Right atrium auricular region (tissue), 2 donors: ENCODE measurements at regions not wholly inside any gene's neighbourhood (a gene's known extent, or its start where the extent isn't known, plus 50 kb on each side); places are given as distances from the start of the nearest gene placed in this dataset.
A peak's percentile ranks its signal among the peaks of the same experiment; 100 is the strongest.

ENCODE experiments used
- DNase-seq: peaks from one replicate; pipeline ENCODE4 v3.0.0-alpha.2; 2019; ENCODE audit warnings: low spot score
- H3K27ac ChIP-seq, 2 donors: fragments of 200-600 bp; sonication (generic); 1 replicate in 1 of 2; 2 replicates in 1 of 2; pipeline ENCODE4 v1.5.1; 2016 to 2019
- H3K27me3 ChIP-seq, 2 donors: fragments of 200-600 bp; sonication (generic); one replicate each; pipeline versions ENCODE4 v1.5.1 to v1.6.0; 2017 to 2019
- H3K36me3 ChIP-seq: fragments of 200-600 bp; sonication (generic); one replicate; pipeline ENCODE4 v1.5.1; 2016
- H3K4me1 ChIP-seq, 2 donors: fragments of 200-600 bp; sonication (generic); one replicate each; pipeline versions ENCODE4 v1.5.1 to v1.6.0; 2017 to 2019
- H3K4me3 ChIP-seq, 2 donors: fragments of 200-600 bp; sonication (generic); 1 replicate in 1 of 2; 2 replicates in 1 of 2; pipeline ENCODE4 v1.5.1; 2017 to 2019; ENCODE audit warnings: mild to moderate bottlenecking in 1 of 2, moderate library complexity in 1 of 2
- H3K9me3 ChIP-seq, 2 donors: fragments of 200-600 bp; sonication (generic); one replicate each; pipeline ENCODE4 v1.5.1; 2019
- TF ChIP-seq, protein P1 (sequence below), 2 donors: fragments of 200-600 bp; sonication (generic); IDR thresholded peaks; one replicate each; pipeline ENCODE4 v1.5.1; 2019; ENCODE audit warnings: antibody characterized with exemption in 2 of 2

DNA sequence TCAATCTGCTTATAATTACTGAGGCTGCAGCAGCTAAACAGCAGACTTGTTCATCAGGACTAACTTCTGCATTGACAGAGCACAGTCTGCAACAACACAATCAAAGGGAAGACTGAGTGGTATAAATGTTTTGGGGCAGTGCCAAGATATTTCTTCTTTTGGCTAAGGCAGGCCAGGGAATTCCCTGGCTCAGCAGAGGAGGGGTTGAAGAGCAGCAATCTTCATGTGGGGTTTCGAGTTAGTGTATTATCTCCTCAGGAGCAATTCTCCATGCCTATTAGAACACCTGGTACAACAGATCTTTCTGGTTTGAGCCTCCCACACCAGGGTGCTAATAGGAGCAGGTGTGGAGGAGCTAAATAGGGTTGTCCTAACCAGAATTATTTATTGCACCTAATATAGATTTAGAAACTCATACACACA lies 103.0 kb upstream of the STK17B start:
- no peak overlapping the region for H3K27ac ChIP-seq
- H3K36me3 ChIP-seq: peaks cover 4% of the 10 kb centered on the region
- no peaks in the 10 kb centered on the region for H3K27me3 ChIP-seq
- peaks cover 0 to 15% of the 10 kb centered on the region in 2 donors for H3K4me1 ChIP-seq
- H3K4me3 ChIP-seq: no peak overlapping the region
- TF ChIP-seq, protein P1, sequence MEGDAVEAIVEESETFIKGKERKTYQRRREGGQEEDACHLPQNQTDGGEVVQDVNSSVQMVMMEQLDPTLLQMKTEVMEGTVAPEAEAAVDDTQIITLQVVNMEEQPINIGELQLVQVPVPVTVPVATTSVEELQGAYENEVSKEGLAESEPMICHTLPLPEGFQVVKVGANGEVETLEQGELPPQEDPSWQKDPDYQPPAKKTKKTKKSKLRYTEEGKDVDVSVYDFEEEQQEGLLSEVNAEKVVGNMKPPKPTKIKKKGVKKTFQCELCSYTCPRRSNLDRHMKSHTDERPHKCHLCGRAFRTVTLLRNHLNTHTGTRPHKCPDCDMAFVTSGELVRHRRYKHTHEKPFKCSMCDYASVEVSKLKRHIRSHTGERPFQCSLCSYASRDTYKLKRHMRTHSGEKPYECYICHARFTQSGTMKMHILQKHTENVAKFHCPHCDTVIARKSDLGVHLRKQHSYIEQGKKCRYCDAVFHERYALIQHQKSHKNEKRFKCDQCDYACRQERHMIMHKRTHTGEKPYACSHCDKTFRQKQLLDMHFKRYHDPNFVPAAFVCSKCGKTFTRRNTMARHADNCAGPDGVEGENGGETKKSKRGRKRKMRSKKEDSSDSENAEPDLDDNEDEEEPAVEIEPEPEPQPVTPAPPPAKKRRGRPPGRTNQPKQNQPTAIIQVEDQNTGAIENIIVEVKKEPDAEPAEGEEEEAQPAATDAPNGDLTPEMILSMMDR (IDR thresholded peaks at IDR 0.05): no peak
- H3K9me3 ChIP-seq: no peaks in the 10 kb centered on the region
- DNase-seq: no peak

GRCh38 chr2:196275646-196276352 lies 104.4 kb upstream of the STK17B start:
- Histone ChIP-seq H3K27me3 (no peaks in the 10 kb centered on the region), H3K9me3 (no peaks in the 10 kb centered on the region), H3K4me1 (peaks cover 0 to 15% of the 10 kb centered on the region in 2 donors), H3K4me3 (no peak overlapping the region), H3K36me3 (peaks cover 2% of the 10 kb centered on the region), H3K27ac (no peak overlapping the region)
- no peak for DNase-seq
- TF ChIP-seq, protein P1 (IDR thresholded peaks at IDR 0.05): no peak

DNA sequence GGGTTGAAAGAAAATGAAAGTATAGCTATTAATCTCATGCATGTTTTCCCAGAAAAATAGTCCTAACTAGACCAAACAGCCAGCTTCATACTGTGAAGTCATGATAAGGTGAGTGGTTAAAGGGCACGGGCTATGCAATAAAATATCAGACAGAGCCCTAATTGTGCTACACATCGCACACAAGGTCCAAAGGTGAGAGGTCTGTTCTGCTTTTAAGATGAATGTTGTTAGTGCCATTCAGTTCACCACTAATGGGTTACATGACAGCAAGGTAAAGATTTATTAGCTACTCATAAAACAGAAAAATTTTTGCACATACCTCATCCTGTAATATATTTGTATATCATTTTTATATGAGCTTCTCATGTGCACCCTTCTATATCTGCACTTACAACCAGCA lies 105.0 kb upstream of the STK17B start:
- Histone ChIP-seq H3K4me1 (peaks cover 0 to 15% of the 10 kb centered on the region in 2 donors), H3K27ac (no peak overlapping the region), H3K27me3 (no peaks in the 10 kb centered on the region), H3K9me3 (no peaks in the 10 kb centered on the region), H3K4me3 (no peak overlapping the region), H3K36me3 (no peaks in the 10 kb centered on the region)
- TF ChIP-seq, protein P1 (IDR thresholded peaks at IDR 0.05): no peak
- no peak for DNase-seq

- H3K9me3 ChIP-seq: no peaks in the 10 kb centered on the region
- DNase-seq: no peak
- TF ChIP-seq, protein P1 (IDR thresholded peaks at IDR 0.05): peak in 1 of 2 donors; percentile 64
- H3K4me3 ChIP-seq: no peak overlapping the region
- no peaks in the 10 kb centered on the region for H3K27me3 ChIP-seq
- H3K36me3 ChIP-seq: no peaks in the 10 kb centered on the region
- peaks cover 0 to 15% of the 10 kb centered on the region in 2 donors for H3K4me1 ChIP-seq
- H3K27ac ChIP-seq: no peak overlapping the region
Measured at GRCh38 chr2:196277002-196277401, 105.6 kb upstream of the STK17B start.

DNA sequence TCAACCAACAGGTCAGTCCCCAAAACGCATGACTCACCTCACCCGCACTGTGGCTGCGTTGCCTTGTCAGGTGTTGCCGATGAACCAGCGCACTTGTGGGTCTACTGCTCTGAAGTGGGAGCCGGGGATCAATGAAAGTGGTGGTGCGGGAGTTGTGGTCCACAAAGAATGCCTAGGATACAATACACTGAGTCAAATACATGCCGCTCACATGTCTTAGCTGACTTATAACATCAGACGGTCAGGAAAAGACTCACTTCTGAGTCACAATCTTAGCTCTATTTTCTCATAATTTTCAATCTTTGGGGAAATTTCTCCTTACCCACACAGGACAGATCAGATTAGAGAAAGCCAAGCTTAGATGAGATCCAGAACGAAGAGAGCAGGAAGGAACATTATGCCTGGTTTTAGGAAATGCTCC lies 107.1 kb upstream of the STK17B start:
- TF ChIP-seq, protein P1 (IDR thresholded peaks at IDR 0.05): no peak
- H3K27ac ChIP-seq: no peak overlapping the region
- no peak for DNase-seq
- no peaks in the 10 kb centered on the region for H3K27me3 ChIP-seq
- no peaks in the 10 kb centered on the region for H3K36me3 ChIP-seq
- H3K4me3 ChIP-seq: no peak overlapping the region
- no peaks in the 10 kb centered on the region for H3K9me3 ChIP-seq
- H3K4me1 ChIP-seq: peaks cover 0 to 15% of the 10 kb centered on the region in 2 donors

DNA sequence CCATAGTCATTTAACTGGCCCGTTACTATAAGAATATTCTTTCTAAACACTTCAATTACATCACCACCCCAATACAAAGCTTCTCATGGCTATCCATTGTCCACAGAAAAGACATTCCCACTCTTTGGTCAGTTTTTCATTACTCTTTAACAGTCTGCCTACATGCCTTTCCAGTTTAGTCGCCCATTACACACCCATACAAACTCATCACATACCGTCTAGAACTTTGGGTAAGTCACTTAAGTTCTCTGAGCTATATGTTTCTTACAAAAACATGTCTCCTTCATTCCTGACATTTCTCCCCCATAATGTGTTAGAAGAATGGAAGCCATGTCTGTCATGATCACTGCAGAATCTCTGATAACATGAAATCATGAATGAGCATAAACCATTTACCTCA lies 108.2 kb upstream of the STK17B start:
- TF ChIP-seq, protein P1 (IDR thresholded peaks at IDR 0.05): no peak
- H3K27me3 ChIP-seq: no peaks in the 10 kb centered on the region

More for the DNA sequence above, 108.2 kb upstream of the STK17B start:
- Histone ChIP-seq H3K36me3 (no peaks in the 10 kb centered on the region), H3K27ac (no peak overlapping the region), H3K4me1 (peaks cover 0 to 7% of the 10 kb centered on the region in 2 donors), H3K4me3 (no peak overlapping the region), H3K9me3 (no peaks in the 10 kb centered on the region)
- no peak for DNase-seq
